ENCODE measurements at regions not wholly inside any gene's neighbourhood (a gene's known extent, or its start where the extent isn't known, plus 50 kb on each side); places are given as distances from the start of the nearest gene placed in this dataset.

- DNase-seq, result no peak
Observed at GRCh38 chr16:86377251-86378022, 132.9 kb upstream of the FOXF1 start.

GRCh38 chr16:86378128-86378527, 132.2 kb upstream of the FOXF1 start:
- DNase-seq, result no peak

- no peak for DNase-seq
Observed at GRCh38 chr16:86378831-86379504, 131.4 kb upstream of the FOXF1 start.

GRCh38 chr16:86379505-86379846, 130.9 kb upstream of the FOXF1 start:
- no peak for DNase-seq

GRCh38 chr16:86380030-86380429, 130.3 kb upstream of the FOXF1 start:
- DNase-seq, result no peak

- DNase-seq, result no peak
Observed at GRCh38 chr16:86381491-86381890, 128.8 kb upstream of the FOXF1 start.

- DNase-seq, result no peak
Observed at GRCh38 chr16:86382067-86382773, 128.1 kb upstream of the FOXF1 start.

GRCh38 chr16:86382774-86383407, 127.4 kb upstream of the FOXF1 start:
- DNase-seq, result no peak

- no peak for DNase-seq
Observed at GRCh38 chr16:86383488-86384262, 126.7 kb upstream of the FOXF1 start.

- no peak for DNase-seq
Observed at GRCh38 chr16:86384263-86384649, 126.1 kb upstream of the FOXF1 start.

GRCh38 chr16:86384980-86385379, 125.3 kb upstream of the FOXF1 start:
- DNase-seq, result no peak

- peak; percentile 30 for DNase-seq
Observed at GRCh38 chr16:86387468-86388440, 122.6 kb upstream of the FOXF1 start.

- DNase-seq, result no peak
Observed at GRCh38 chr16:86388976-86389375, 121.4 kb upstream of the FOXF1 start.

- DNase-seq, result no peak
Observed at GRCh38 chr16:86389566-86390328, 120.6 kb upstream of the FOXF1 start.

- DNase-seq, result no peak
Observed at GRCh38 chr16:86390335-86390734, 120.0 kb upstream of the FOXF1 start.

GRCh38 chr16:86391486-86391885, 118.8 kb upstream of the FOXF1 start:
- no peak for DNase-seq

GRCh38 chr16:86391984-86392383, 118.3 kb upstream of the FOXF1 start:
- DNase-seq, result no peak

GRCh38 chr16:86392436-86393152, 117.7 kb upstream of the FOXF1 start:
- DNase-seq, result no peak

GRCh38 chr16:86393907-86394626, 116.3 kb upstream of the FOXF1 start:
- DNase-seq, result no peak

Data from stimulated activated CD8-positive, alpha-beta memory T cell treated with anti-CD3 and anti-CD28 coated beads, Interleukin-4, amount 100 ng/mL, for 48 hours (primary cell).